HG03196 (cell line): ENCODE measurements at regions not wholly inside any gene's neighbourhood (a gene's known extent, or its start where the extent isn't known, plus 50 kb on each side); places are given as distances from the start of the nearest gene placed in this dataset.
A peak's percentile ranks its signal among the peaks of the same experiment; 100 is the strongest.

Experiments
- ATAC-seq: cut with Tn5 transposase; IDR thresholded peaks from one replicate; pipeline ENCODE4 v1.9.1; 2021; ENCODE audit not compliant: unreplicated experiment

GRCh38 chr11:31959716-31960115 is 131.2 kb upstream of the RCN1 start:
- ATAC-seq: no peak

- peak; percentile 66 for ATAC-seq
These were observed 132.7 kb upstream of the RCN1 start for GRCh38 chr11:31958076-31958735.

GRCh38 chr11:31957674-31958073 is 133.2 kb upstream of the RCN1 start:
- no peak for ATAC-seq

- no peak for ATAC-seq
These were observed 134.6 kb upstream of the RCN1 start for GRCh38 chr11:31956310-31956709.

- no peak for ATAC-seq
These were observed 135.0 kb upstream of the RCN1 start for GRCh38 chr11:31955838-31956237.

GRCh38 chr11:31953803-31954327 is 137.0 kb upstream of the RCN1 start:
- ATAC-seq: no peak

GRCh38 chr11:31949733-31950200 is 138.6 kb upstream of the PAX6 start:
- peak; percentile 86 for ATAC-seq

GRCh38 chr11:31947051-31947450 is 135.9 kb upstream of the PAX6 start:
- ATAC-seq: no peak

GRCh38 chr11:31943056-31943780 is 132.1 kb upstream of the PAX6 start:
- peak; percentile 93 for ATAC-seq

- ATAC-seq: no peak
These were observed 129.4 kb upstream of the PAX6 start for GRCh38 chr11:31940371-31941037.

GRCh38 chr11:31939004-31939403 is 127.9 kb upstream of the PAX6 start:
- no peak for ATAC-seq

GRCh38 chr11:31936312-31936711 is 125.2 kb upstream of the PAX6 start:
- no peak for ATAC-seq

GRCh38 chr11:31932879-31933278 is 121.8 kb upstream of the PAX6 start:
- ATAC-seq: no peak

GRCh38 chr11:31927982-31928381 is 116.9 kb upstream of the PAX6 start:
- ATAC-seq: no peak

GRCh38 chr11:31926816-31927528 is 115.8 kb upstream of the PAX6 start:
- ATAC-seq: no peak

GRCh38 chr11:31926106-31926505 is 115.0 kb upstream of the PAX6 start:
- no peak for ATAC-seq

GRCh38 chr11:31922450-31922849 is 111.3 kb upstream of the PAX6 start:
- ATAC-seq: peak; percentile 74

- no peak for ATAC-seq
These were observed 110.0 kb upstream of the PAX6 start for GRCh38 chr11:31921081-31921480.

GRCh38 chr11:31919175-31919574 is 108.1 kb upstream of the PAX6 start:
- ATAC-seq: no peak

- ATAC-seq: no peak
These were observed 104.7 kb upstream of the PAX6 start for GRCh38 chr11:31915867-31916266.

- no peak for ATAC-seq
These were observed 102.9 kb upstream of the PAX6 start for GRCh38 chr11:31913985-31914384.
